Ovary (tissue), 7 donors: ENCODE measurements at regions not wholly inside any gene's neighbourhood (a gene's known extent, or its start where the extent isn't known, plus 50 kb on each side); places are given as distances from the start of the nearest gene placed in this dataset.

Experiments
- DNase-seq, 5 donors: peaks; one replicate each; pipeline ENCODE4 v3.0.0-alpha.2; 2019 to 2020
- H3K27ac ChIP-seq, 2 donors: fragments of 200-600 bp; one replicate each; pipeline versions ENCODE4 v1.5.1 to v1.8.0; 2019 to 2022
- H3K27me3 ChIP-seq: fragments of 200-600 bp; one replicate; pipeline ENCODE4 v1.8.0; 2022
- H3K36me3 ChIP-seq: fragments of 200-600 bp; sonication (generic); one replicate; pipeline ENCODE4 v1.5.1; 2019
- H3K4me1 ChIP-seq: one replicate; pipeline ENCODE4 v1.8.1; 2013; ENCODE audit warnings: mild to moderate bottlenecking, moderate library complexity; ENCODE audit not compliant: insufficient read depth
- H3K4me3 ChIP-seq: fragments of 200-600 bp; sonication (generic); one replicate; pipeline ENCODE4 v1.5.1; 2017
- H3K9me3 ChIP-seq, 2 donors: fragments of 200-600 bp in 1 of 2; sonication (generic) in 1 of 2; one replicate each; pipeline versions ENCODE4 v1.5.1 to v1.8.1; 2013 to 2019; ENCODE audit warnings: mild to moderate bottlenecking in 1 of 2, moderate library complexity in 1 of 2
- CTCF ChIP-seq, 3 donors: fragments of 450-650 bp in 2 of 3; fragments of 200-600 bp in 1 of 3; IDR thresholded peaks; one replicate each; pipeline versions ENCODE4 v1.5.1 to v1.8.0; 2016 to 2022; ENCODE audit warnings: antibody characterized with exemption in 3 of 3, mild to moderate bottlenecking in 1 of 3
- EP300 ChIP-seq: sonication (generic); formaldehyde crosslinking; IDR thresholded peaks from one replicate; pipeline ENCODE4 v1.6.1; 2017; ENCODE audit warnings: antibody characterized with exemption
- POLR2A ChIP-seq: fragments of 450-650 bp; IDR thresholded peaks from one replicate; pipeline ENCODE4 v1.6.1; 2017; ENCODE audit warnings: antibody characterized with exemption, mild to moderate bottlenecking, moderate library complexity
- WGBS, 3 donors: extraction: QIAGEN DNeasy Blood & Tissue Kit in 1 of 3; methylation state at CpG; one replicate each; pipeline versions ENCODE4 v1.1.5 to v1.1.7; 2013 to 2017; 5-methylcytosine and 5-hydroxymethylcytosine counted together
- intact Hi-C, 4 donors: fragments of 100-400 bp; cut with DNase I; formaldehyde crosslinking; loops; one replicate each; pipeline versions ENCODE4 v1.11.0 to v1.15.1; 2022 to 2023
- donor health status: DM: no; HTN: no; CAD: no; lungs with moderate emphysema.
- donor health status: DM: no; HTN: no; CAD: no.
- donor health status: Bipolar disorder and iron deficiency.
- donor health status: DM: no; HTN: no; CAD: no.
- donor health status: DM: yes; HTN: yes; CAD: no.

GRCh38 chr6:120924214-120924613 lies 410.1 kb downstream of the TBC1D32 start:
- Histone ChIP-seq H3K9me3 (no peaks in the 10 kb centered on the region), H3K4me3 (no peak overlapping the region), H3K27ac (no peak overlapping the region), H3K27me3 (no peaks in the 10 kb centered on the region), H3K4me1 (no peaks in the 10 kb centered on the region), H3K36me3 (no peaks in the 10 kb centered on the region)
- DNase-seq: no peak
- no peak for TF ChIP-seq CTCF (IDR thresholded peaks at IDR 0.05)
- no peak for TF ChIP-seq EP300
- TF ChIP-seq POLR2A: no peak
- intact Hi-C loops: no loop called here
- 76 to 88% (median 79%) methylated on average over 2 of the region's 2 CpGs for WGBS, 3 donors

- DNase-seq: no peak
- no peaks in the 10 kb centered on the region for H3K9me3 ChIP-seq
- no peaks in the 10 kb centered on the region for H3K36me3 ChIP-seq
- 56 to 68% (median 64%) methylated on average over 1 of the region's 1 CpG for WGBS, 3 donors
- H3K4me1 ChIP-seq: no peaks in the 10 kb centered on the region
- H3K4me3 ChIP-seq: no peak overlapping the region
- no peak for TF ChIP-seq CTCF (IDR thresholded peaks at IDR 0.05)
- no peak for TF ChIP-seq POLR2A
- no peak for TF ChIP-seq EP300
- H3K27me3 ChIP-seq: no peaks in the 10 kb centered on the region
- intact Hi-C loops: no loop called here
- H3K27ac ChIP-seq: no peak overlapping the region
Measured at GRCh38 chr6:120918137-120918536, 416.1 kb downstream of the TBC1D32 start.

- Histone ChIP-seq H3K36me3 (no peaks in the 10 kb centered on the region), H3K27ac (no peak overlapping the region), H3K9me3 (no peaks in the 10 kb centered on the region), H3K4me1 (no peaks in the 10 kb centered on the region), H3K27me3 (no peaks in the 10 kb centered on the region), H3K4me3 (no peak overlapping the region)
- intact Hi-C loops: no loop called here
- no peak for DNase-seq
- WGBS, 3 donors: 60 to 76% (median 70%) methylated on average over 2 of the region's 2 CpGs
- TF ChIP-seq CTCF (IDR thresholded peaks at IDR 0.05): no peak
- TF ChIP-seq POLR2A: no peak
- no peak for TF ChIP-seq EP300
Measured at GRCh38 chr6:120916844-120917243, 417.4 kb downstream of the TBC1D32 start.

- Histone ChIP-seq H3K36me3 (no peaks in the 10 kb centered on the region), H3K27ac (no peak overlapping the region), H3K4me1 (no peaks in the 10 kb centered on the region), H3K4me3 (no peak overlapping the region), H3K27me3 (no peaks in the 10 kb centered on the region), H3K9me3 (no peaks in the 10 kb centered on the region)
- no peak for DNase-seq
- 21 to 40% (median 25%) methylated on average over 1 of the region's 1 CpG for WGBS, 3 donors
- intact Hi-C loops: no loop called here
- TF ChIP-seq EP300 (no peak), POLR2A (no peak), CTCF (IDR thresholded peaks at IDR 0.05) (no peak)
Measured at GRCh38 chr6:120913486-120913885, 420.8 kb downstream of the TBC1D32 start.

GRCh38 chr6:120908767-120909166 lies 425.5 kb downstream of the TBC1D32 start:
- DNase-seq: no peak
- intact Hi-C loops: no loop called here
- no peak overlapping the region for H3K4me3 ChIP-seq
- H3K27me3 ChIP-seq: no peaks in the 10 kb centered on the region
- no peak overlapping the region for H3K27ac ChIP-seq
- 83 to 94% (median 86%) methylated on average over 5 of the region's 5 CpGs for WGBS, 3 donors
- no peaks in the 10 kb centered on the region for H3K4me1 ChIP-seq
- no peaks in the 10 kb centered on the region for H3K36me3 ChIP-seq
- H3K9me3 ChIP-seq: no peaks in the 10 kb centered on the region
- TF ChIP-seq EP300 (no peak), POLR2A (no peak), CTCF (IDR thresholded peaks at IDR 0.05) (no peak)
